ENCODE measurements at regions not wholly inside any gene's neighbourhood (a gene's known extent, or its start where the extent isn't known, plus 50 kb on each side); places are given as distances from the start of the nearest gene placed in this dataset.

DNA sequence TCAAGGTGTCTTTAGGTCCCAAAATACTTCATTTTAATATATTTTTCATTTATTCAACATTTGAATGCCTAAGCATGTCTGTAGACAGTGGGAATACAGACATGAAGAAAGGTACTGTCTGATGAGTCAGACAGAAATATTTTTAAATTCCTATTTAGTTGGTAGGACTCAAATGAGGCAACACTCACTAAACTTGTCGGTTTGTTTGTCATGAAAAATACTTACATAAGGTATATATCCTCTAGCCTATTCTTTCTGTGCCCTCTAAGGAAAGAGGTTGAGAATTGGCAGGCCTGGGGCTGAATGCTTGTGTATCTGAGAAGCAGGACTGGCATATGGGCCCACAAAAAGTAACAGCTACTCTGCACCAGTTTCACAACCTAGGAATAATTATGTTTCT is 423.6 kb upstream of the MDFIC2 start:
- TF ChIP-seq, protein P1, sequence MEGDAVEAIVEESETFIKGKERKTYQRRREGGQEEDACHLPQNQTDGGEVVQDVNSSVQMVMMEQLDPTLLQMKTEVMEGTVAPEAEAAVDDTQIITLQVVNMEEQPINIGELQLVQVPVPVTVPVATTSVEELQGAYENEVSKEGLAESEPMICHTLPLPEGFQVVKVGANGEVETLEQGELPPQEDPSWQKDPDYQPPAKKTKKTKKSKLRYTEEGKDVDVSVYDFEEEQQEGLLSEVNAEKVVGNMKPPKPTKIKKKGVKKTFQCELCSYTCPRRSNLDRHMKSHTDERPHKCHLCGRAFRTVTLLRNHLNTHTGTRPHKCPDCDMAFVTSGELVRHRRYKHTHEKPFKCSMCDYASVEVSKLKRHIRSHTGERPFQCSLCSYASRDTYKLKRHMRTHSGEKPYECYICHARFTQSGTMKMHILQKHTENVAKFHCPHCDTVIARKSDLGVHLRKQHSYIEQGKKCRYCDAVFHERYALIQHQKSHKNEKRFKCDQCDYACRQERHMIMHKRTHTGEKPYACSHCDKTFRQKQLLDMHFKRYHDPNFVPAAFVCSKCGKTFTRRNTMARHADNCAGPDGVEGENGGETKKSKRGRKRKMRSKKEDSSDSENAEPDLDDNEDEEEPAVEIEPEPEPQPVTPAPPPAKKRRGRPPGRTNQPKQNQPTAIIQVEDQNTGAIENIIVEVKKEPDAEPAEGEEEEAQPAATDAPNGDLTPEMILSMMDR (IDR thresholded peaks at IDR 0.05), result no peak
- TF ChIP-seq POLR2A (IDR thresholded peaks at IDR 0.05) (no peak), POLR2AphosphoS5 (IDR thresholded peaks at IDR 0.05) (no peak)
- no peaks in the 10 kb centered on the region for H3K36me3 ChIP-seq
- WGBS, result 85% methylated on average over 1 of the region's 1 CpG
- intact Hi-C loops (cut with DNase I), result no loop called here
- H3K9me3 ChIP-seq, result no peaks in the 10 kb centered on the region
- no peak for DNase-seq (ENCODE audit: low spot score)
- H3K27ac ChIP-seq, result no peak overlapping the region
- H3K4me1 ChIP-seq (replicated peaks), result no peaks in the 10 kb centered on the region
- H3K27me3 ChIP-seq (replicated peaks; ENCODE audit: insufficient read depth), result no peaks in the 10 kb centered on the region
- no peak overlapping the region for H3K4me3 ChIP-seq

DNA sequence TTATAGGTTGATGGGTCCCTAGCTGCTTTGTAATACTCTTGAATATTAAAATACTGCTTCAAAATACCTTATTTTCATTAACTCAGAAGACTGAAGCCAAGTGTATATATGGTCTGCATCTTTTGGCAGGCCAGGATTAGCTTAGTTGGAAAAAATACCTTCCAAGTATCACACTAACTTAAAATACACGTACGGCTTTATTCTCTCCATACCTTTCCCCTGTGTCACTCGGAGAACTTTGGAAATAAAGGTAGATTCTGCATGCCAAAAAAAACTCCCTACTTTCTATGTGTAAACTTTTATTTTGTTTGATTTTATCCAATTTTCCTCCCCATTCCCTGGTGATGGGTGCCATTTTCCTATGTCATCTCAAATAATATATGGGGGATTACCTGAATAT is 422.3 kb upstream of the MDFIC2 start:
- no peak overlapping the region for H3K27ac ChIP-seq
- intact Hi-C loops (cut with DNase I), result no loop called here
- H3K27me3 ChIP-seq (replicated peaks; ENCODE audit: insufficient read depth), result no peaks in the 10 kb centered on the region
- no peaks in the 10 kb centered on the region for H3K9me3 ChIP-seq
- 97% methylated on average over 3 of the region's 3 CpGs for WGBS
- no peak overlapping the region for H3K4me3 ChIP-seq
- no peaks in the 10 kb centered on the region for H3K4me1 ChIP-seq (replicated peaks)
- no peaks in the 10 kb centered on the region for H3K36me3 ChIP-seq
- DNase-seq (ENCODE audit: low spot score), result no peak
- TF ChIP-seq, protein P1 (IDR thresholded peaks at IDR 0.05), result no peak
- no peak for TF ChIP-seq POLR2A (IDR thresholded peaks at IDR 0.05)
- TF ChIP-seq POLR2AphosphoS5 (IDR thresholded peaks at IDR 0.05), result no peak

DNA sequence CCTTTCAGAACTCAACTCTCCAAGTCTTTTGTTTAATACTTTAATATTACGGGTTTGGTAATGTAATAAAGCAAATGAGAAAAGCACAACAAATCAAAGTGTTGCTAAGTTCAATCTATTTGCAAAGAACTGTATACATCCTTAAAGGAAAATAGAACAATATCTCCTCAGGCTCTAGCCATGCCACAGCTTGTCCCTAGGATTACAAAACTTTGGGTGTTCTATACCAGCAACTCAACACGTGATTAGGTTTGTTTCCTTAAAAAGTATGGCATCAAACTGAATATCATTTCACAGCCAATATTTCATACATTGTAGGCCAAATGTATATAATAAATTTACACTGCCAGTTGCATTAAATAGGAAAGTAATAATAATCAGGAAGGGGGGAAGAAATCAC is 418.6 kb upstream of the MDFIC2 start:
- WGBS, result 89% methylated on average over 2 of the region's 2 CpGs
- Histone ChIP-seq H3K4me3 (no peak overlapping the region), H3K9me3 (no peaks in the 10 kb centered on the region), H3K4me1 (replicated peaks) (no peaks in the 10 kb centered on the region), H3K36me3 (no peaks in the 10 kb centered on the region), H3K27me3 (replicated peaks; ENCODE audit: insufficient read depth) (no peaks in the 10 kb centered on the region), H3K27ac (no peak overlapping the region)
- TF ChIP-seq POLR2AphosphoS5 (IDR thresholded peaks at IDR 0.05) (no peak), POLR2A (IDR thresholded peaks at IDR 0.05) (no peak)
- TF ChIP-seq, protein P1 (IDR thresholded peaks at IDR 0.05), result no peak
- no peak for DNase-seq (ENCODE audit: low spot score)
- intact Hi-C loops (cut with DNase I), result no loop called here

DNA sequence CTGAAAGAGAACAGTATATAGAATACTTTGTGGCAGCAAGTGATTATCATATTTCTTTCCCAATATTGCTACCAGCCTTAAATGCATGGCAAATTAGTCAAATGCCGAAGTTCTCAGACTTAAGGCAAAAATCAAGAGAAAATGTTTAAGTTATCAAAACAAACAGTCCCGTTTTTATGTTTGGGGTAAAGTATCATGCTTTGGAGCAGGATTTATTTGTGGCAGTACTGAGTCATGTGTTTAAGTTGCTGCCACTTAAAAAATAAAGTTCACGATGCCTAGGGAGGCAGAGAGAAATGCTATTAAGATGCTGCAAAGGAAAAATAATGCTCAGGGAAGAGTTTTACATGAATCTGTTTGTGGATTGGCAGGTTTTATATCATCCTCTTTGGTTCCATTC is 417.4 kb upstream of the MDFIC2 start:
- no peaks in the 10 kb centered on the region for H3K27me3 ChIP-seq (replicated peaks; ENCODE audit: insufficient read depth)
- TF ChIP-seq POLR2A (IDR thresholded peaks at IDR 0.05), result no peak
- TF ChIP-seq, protein P1 (IDR thresholded peaks at IDR 0.05), result no peak
- TF ChIP-seq POLR2AphosphoS5 (IDR thresholded peaks at IDR 0.05), result no peak
- H3K4me3 ChIP-seq, result no peak overlapping the region
- DNase-seq (ENCODE audit: low spot score), result no peak
- H3K27ac ChIP-seq, result no peak overlapping the region
- H3K4me1 ChIP-seq (replicated peaks), result no peaks in the 10 kb centered on the region
- H3K9me3 ChIP-seq, result no peaks in the 10 kb centered on the region
- H3K36me3 ChIP-seq, result no peaks in the 10 kb centered on the region
- intact Hi-C loops (cut with DNase I), result no loop called here
- WGBS, result 67% methylated on average over 3 of the region's 3 CpGs

DNA sequence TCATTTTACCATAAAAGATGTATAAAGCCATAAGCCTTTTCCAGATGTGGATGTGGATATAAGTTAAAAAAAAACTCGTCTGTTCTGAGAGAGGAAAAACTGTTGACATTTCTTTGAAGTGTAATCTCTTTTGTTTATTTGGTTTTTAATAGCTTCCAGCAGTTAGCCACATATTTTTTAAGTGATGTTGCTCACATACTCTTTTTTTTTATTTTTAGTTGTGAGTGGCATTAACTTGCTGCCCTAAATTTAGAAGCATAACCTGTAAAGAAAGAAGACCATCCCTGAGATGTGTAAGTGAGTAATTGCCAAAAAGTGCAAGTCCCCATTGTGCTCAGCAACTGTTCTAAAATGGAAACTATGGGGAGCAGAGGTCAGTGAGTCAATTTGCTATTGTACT is 415.9 kb upstream of the MDFIC2 start:
- H3K9me3 ChIP-seq, result no peaks in the 10 kb centered on the region
- H3K27me3 ChIP-seq (replicated peaks; ENCODE audit: insufficient read depth), result no peaks in the 10 kb centered on the region
- no peak overlapping the region for H3K27ac ChIP-seq
- H3K4me3 ChIP-seq, result no peak overlapping the region
- no peak for TF ChIP-seq POLR2AphosphoS5 (IDR thresholded peaks at IDR 0.05)
- 11% methylated on average over 1 of the region's 1 CpG for WGBS
- no peaks in the 10 kb centered on the region for H3K36me3 ChIP-seq
- no peak for DNase-seq (ENCODE audit: low spot score)
- intact Hi-C loops (cut with DNase I), result no loop called here
- H3K4me1 ChIP-seq (replicated peaks), result no peaks in the 10 kb centered on the region
